ENCODE measurements at regions not wholly inside any gene's neighbourhood (a gene's known extent, or its start where the extent isn't known, plus 50 kb on each side); places are given as distances from the start of the nearest gene placed in this dataset.

DNA sequence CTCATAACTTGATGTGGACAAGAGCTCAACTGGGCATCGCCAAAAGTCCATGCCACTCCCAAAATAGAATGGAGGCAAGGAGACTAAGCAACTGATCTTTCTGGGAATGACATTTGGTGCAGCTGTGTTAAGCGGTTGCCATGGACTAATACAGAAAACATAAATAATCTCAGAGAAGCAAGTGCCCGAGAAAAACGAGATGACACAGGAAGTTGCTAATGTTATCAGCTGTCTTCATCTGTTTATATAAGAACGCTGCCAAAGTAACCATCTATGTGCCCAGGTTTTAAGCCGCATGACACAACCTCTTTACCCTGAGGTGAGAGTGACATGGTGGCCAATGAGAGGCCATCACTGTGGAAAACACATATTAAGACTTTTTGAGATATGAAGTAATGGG, 54.9 kb upstream of the SACS start:
- FAIRE-seq (no peak), DNase-seq (ENCODE audit: low spot score) (no peak)

DNA sequence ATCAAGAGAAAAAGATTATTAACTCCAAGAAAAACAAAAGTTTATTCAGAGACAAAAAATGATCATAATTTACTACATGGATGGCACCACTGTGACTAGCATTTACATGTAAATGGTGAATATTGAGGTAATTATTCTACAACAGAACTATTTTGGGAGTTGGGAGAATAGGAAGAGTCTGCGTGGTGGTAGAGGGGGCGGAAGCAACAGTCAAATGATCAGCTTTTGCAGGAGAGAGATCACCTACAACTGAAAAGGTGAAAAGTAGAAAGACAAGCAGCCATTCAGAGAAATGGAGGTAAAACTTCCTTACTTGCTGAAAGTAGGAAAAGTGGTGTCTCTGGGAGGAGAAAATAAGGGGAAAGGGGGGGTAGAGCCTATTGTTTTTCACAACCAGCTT, 62.8 kb upstream of the SACS start:
- DNase-seq (ENCODE audit: low spot score) (no peak), FAIRE-seq (no peak)

DNA sequence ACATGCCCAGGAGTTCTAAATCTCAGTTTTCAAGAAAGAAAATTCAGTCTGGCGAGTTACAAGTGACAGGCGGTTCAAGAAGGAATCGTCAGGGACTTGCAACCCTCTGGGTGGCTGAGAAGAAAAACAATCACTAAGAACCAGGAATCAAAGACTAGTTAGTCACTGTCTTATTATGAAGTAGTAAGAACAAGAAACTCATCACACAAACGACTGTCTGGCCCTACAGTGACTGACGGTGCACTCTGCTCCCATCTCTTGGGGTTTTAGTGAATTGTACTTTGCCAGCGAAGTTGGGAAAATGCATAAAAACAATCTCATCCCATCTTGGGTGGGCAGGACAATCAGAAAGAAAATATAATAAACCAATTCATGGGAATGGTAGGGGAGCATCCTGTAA, 63.7 kb upstream of the SACS start:
- FAIRE-seq (no peak), DNase-seq (ENCODE audit: low spot score) (no peak)

DNA sequence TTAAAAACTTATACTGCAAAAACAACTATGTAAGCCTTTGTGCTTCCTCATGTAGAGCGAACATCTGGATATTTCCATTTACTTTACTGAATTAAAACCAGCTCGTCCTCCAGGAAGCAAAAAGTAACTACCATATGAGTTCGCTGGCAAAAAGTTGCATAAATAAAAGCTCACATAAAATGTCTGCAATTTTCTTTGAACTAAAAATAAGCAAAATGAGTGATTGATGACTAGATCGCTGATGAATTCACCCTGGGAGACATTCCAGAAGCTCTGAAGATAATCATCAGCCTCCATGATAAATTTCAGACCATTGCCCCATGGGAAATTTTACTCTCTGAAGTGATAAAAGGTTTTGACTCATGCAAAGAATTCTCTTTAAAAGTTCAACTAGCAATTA, 67.3 kb upstream of the SACS start:
- FAIRE-seq (no peak), DNase-seq (ENCODE audit: low spot score) (no peak)

DNA sequence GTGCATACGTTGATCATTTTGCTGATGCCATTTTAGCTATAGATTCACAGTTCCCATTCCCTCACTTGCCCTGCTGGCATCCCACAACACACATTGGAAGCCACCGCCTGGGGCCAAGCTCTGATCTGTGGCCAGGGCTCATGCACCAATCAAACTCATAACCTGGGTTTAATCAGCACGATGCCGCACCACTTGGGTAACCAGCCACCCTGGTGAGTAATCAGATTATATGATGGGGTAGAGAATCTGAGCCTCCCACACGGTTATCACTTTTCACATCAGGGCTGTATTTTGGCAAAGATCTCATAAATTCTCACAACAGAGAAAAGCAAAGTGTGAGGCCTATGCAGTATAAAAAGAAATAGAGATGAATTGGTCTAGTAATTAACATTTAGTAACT, 66.0 kb upstream of the TNFRSF19 start:
- DNase-seq (ENCODE audit: low spot score), result no peak

DNA sequence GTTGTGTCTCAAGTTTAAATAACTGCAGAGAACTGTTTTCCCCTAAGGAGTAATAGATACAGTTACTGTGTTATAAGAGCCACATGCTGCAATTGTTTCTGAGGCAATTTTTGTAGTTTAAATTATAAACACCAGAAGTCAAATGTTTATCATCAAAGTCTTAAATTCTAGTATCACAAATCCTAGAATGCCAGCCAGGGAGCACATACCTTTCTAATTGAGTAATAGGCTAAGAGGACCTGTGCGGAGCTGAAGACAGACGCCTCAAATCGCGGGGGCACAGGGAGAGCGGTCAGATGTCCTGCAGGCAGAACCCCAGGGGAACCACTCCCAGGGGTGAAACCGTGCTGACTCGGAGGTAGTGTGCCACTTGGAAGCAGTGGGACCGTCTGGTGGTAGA, 65.2 kb upstream of the TNFRSF19 start:
- no peak for DNase-seq (ENCODE audit: low spot score)
- FAIRE-seq, result no peak

More for the DNA sequence above, 66.0 kb upstream of the TNFRSF19 start:
- FAIRE-seq, result no peak

DNA sequence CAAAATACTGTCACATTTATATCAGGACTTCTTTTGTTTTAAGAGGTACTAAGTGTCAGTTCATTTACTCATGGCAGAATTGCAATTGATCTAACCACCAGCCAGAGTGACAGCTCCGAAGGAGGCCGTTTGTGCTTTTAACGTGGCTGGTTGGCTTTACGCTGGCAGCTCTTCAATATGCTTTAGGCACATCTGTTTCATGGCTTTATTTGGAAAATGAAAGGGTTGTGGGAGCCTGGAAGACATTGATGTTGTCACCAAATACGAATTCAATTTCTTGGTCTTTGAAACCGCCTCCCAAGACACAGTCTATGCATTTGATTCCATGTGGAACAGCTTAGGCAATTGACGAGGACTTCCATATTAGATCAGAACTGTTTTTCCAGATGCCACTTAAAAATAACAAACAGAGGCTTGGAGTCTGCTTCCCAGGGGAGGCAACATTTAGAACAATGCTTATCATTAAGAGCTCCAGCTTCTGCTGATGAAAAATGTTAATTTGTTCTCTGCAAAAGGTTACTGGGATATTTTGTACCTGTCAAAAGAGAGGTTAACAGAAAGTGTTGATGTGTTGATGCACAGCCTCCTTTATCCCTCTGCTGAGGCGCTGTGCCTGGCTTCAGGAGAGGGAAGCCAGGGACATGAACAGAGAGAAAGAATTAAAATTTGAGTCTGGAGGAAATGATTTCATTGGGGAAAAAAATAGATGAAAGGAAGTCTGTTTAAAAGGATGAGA, 64.0 kb upstream of the TNFRSF19 start:
- DNase-seq (ENCODE audit: low spot score), result no peak

DNA sequence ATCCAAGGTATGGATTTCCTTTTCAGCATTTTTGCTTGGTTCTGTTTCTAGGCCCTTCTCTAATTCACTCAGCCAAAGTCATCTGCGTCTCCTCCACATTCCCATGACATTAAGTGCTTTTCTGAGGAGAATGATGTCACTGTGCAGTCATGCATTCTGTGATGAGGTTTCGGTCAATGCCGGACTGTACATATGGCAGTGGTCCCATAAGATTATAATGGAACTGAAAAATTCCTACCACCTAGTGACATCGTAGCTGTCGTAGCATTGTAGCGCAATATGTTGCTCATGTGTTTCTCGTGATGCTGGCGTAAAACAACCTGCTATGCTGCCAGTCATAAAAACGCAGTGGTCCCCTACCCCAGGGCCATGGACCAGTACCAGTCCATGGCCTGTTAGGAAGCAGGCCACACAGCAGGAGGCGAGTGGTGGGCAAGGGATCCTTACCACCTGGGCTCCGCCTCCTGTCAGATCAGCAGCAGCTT, 63.4 kb upstream of the TNFRSF19 start:
- FAIRE-seq (no peak), DNase-seq (ENCODE audit: low spot score) (no peak)

More for the DNA sequence above, 64.0 kb upstream of the TNFRSF19 start:
- FAIRE-seq, result no peak

DNA sequence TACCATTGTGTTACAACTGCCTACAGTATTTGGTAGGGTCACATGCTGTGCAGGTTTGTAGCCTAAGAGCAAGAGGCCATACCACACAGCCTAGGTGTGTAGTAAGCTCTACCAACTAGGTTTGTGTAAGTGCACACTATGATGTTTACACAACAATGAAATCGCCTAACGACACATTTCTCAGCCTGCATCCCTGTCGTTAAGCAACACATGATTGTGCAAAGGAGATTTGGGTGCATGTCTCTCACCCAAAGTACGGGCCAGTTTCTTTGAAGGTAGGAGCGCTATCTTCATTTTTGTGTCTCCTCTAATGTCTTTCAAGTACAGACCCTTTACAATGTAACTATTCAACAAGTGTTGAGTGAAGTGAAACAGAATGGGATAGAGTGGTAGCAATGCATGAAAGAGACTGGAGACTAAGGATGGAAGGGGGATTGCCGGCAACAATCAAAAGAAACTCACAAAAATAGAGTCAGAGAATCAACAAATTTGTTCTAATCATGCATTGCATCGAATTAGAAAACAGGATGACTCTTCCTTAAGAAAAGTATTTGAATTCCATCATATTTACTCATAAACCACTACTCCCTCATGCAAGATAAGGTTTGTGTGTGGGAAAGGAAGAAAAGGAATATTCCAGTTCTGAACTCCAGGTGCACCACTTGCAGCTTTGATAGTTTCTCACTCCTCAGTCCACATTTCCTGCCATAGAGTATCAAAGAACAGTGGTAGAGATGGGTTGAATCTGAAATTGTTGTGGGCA, 60.2 kb upstream of the TNFRSF19 start:
- DNase-seq (ENCODE audit: low spot score) (peak; percentile 22), FAIRE-seq (no peak)

DNA sequence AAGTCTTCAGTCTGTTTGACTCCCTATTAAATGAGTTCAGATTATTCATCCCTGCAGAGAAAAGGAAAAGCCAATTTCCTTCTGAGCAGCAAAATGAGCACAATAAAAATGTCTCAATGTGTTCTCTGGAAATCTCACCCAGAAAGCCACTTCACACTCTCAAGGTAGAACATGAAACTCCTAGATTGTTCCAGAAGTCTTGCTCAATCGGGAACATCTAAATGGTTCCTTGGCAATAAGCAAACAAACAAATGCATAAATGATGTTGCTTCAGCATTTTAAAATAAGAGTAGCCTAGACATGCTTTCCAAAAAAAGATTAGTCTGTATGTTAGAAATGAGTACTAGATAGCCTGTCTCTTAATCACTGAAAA, 59.7 kb upstream of the TNFRSF19 start:
- no peak for FAIRE-seq
- no peak for DNase-seq (ENCODE audit: low spot score)

DNA sequence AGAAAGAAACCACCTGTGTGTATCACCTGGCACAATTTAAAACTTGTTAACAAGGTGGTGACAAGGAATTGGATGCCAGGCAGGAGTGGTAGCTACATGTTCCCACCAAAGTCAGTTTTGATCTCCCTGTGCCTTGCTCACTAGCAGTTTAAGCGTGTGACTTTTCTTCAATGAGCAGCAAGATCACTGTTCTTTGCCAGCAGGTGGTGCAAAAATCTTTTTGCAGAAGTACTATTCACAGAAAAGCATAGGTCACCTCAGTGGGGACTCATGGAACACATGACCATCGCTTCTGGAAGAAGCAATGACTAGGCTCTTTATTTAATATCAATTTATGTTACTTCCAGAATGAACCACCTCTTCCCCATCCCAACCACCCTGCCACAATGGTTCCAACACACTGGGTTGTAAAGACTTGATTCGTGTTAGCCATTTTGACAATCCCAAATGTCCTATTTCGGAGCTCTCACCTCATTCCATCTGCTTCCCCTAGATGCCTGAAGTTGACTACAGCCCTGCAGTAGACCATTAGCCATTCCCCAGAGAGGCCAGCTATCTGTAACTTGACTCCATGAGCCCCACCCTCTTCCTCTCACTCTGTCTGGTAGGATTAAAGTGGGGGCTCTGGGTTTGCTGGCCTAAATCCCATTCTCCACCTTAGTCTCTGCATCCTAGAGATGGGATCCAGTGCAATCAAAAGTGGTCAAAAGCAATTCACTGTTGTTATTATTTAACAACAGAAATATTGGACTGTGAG, 59.1 kb upstream of the TNFRSF19 start:
- FAIRE-seq, result no peak
- no peak for DNase-seq (ENCODE audit: low spot score)

DNA sequence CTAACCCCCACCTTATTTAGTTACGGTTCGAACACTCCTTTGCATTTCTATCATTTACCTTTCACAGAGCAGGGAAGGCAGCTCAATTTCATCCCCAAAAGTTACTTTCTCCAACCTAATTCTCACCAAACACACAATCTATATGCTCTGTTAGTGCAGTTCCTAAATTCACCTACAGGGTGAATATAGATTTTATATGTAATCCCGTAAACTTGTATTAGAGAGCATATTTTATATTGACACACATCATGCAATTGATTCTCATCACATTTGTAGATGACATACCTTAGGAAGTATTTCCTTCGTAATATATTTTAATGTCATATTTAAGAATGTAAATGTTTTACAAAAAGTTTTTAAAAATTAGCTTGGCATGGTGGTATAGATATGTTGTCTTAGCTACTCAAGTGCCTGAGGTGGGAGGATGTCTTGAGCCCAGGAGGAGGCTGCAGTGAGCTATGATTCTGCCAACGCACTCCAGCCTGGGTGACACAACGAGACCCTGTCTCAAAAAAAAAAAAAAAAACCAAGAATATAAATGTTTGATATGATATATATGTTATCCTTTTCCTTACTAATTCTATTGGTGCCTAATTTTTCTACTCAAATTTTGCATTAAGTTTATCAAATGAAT, 57.3 kb upstream of the TNFRSF19 start:
- no peak for FAIRE-seq
- DNase-seq (ENCODE audit: low spot score), result no peak

DNA sequence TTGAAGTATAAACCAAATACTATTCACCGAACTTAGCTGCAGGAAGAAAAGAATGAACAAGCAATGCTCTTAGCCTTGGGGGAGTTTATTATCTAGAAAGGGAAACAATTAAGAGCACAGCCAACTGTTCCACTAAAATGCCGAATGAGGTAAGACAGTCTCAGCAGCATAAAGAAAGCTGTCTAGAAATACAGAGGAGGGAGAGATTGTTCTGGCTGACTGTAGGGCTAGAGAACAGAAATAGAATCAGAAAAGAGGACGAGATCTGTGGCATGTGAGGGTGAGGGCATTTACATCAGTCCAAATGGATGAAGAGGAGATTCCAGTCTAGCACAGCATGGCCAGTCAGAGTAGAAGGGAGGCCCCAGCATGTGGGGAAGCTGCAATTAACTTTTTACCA, 56.8 kb upstream of the TNFRSF19 start:
- no peak for DNase-seq (ENCODE audit: low spot score)
- FAIRE-seq, result no peak

DNA sequence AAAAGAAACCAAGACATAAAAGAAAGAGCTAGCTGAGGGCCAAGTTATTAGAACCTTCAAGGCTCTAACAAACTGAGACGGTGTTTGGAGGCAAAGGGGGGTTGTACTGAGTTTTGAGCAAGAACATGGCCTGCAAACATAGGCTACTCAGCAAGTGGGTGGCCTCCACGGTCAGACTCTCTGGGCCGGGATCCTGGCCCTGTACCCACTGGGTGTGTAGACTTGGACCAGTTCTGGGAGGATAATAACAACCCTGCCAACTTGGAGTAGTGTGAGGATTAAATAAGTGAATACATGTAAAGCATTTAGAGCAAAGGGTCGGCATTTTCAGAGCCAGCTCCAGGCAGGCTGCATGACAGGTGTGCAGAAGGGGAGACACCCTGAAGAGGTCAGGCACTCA, 56.1 kb upstream of the TNFRSF19 start:
- FAIRE-seq (no peak), DNase-seq (ENCODE audit: low spot score) (no peak)

DNA sequence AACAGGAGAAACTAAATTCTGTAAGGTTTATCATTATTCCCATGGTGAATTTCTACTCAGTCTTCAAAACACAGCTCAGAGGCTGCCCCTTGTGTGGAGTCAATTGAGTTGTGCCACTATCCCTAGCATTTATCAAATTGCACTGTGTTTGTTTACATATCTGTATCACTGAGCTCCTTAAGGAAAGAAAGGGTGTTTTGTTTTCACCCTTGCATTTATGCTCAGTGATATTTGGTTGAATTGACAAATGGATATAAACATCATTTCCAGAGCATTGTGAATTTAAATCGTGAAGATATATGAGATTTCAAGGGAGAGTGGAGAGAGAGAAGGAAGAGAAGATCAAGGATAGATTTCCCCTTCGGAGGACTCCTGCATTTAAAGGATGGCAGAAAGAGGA, 55.1 kb upstream of the TNFRSF19 start:
- no peak for FAIRE-seq
- no peak for DNase-seq (ENCODE audit: low spot score)

DNA sequence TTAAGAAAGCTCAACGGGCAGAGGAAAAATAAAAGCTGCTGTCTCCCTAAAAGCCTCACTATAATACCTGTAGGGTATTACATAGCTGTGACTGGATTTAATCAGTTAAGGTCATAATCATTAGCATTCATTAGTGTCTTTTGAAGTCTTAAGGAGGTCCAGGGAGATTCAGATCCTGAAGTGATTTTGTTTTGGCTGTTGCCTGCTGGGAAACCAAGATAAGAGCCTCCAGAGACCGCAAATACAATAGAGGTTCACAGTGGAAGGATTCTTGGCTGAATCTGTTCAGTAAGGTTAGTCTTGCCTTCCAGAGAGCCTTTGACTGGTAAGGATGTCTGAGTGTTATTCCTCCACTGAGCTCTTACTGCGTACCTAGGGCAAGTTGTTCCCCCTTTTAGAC, 54.0 kb upstream of the TNFRSF19 start:
- no peak for FAIRE-seq
- no peak for DNase-seq (ENCODE audit: low spot score)

DNA sequence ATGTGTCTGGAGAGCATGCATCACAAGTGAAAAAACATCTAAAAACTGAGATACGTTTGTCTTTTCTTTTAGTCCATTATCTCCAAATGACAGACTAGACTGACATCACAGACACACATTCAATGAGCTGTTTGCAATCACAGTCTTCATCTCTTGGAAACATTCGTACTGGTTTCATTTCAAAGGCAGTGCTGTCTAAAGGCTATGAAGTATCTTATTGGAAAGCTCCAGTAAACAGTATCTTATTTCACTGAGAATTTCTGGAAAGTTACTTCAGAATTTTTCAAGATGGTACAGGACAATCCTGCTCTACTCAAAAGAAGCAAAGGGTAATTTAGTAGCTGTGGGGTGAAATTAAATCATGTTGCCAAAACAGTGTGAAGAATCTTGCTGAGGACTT, 53.5 kb upstream of the TNFRSF19 start:
- FAIRE-seq (no peak), DNase-seq (ENCODE audit: low spot score) (no peak)

DNA sequence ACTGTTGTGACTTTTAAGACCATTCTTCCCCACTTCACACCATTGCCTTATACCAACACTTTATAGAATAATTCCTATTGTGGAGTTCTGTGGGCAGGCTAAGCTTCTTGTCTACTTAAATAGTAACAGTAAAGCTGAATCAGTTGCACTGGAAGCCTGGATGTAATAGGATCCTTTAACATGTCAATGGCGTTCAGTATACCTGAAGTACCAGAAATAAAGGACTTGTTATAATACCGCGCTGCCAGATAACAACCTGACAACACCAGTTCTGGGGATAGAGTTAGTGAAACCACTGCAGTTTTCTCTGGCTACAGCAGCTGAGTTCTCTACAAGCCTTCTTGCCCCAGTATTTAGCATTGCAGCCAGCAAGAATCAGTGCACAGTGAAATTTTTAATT, 52.0 kb upstream of the TNFRSF19 start:
- FAIRE-seq, result no peak
- no peak for DNase-seq (ENCODE audit: low spot score)

Measured in urothelium cell line (cell line).